Loucy (cell line): ENCODE measurements at regions not wholly inside any gene's neighbourhood (a gene's known extent, or its start where the extent isn't known, plus 50 kb on each side); places are given as distances from the start of the nearest gene placed in this dataset.

ENCODE experiments used
- H2AFZ ChIP-seq: fragments of 200-600 bp; sonication (generic); 2 replicates; pipeline ENCODE4 v1.6.0; 2016; ENCODE audit warnings: antibody characterized with exemption, mild to moderate bottlenecking, low read length, moderate library complexity
- H3F3A ChIP-seq: fragments of 200-600 bp; 2 replicates; pipeline ENCODE4 v1.6.0; 2016; ENCODE audit warnings: antibody characterized with exemption, low read depth, mild to moderate bottlenecking
- H3K27me3 ChIP-seq: fragments of 200-600 bp; sonication (generic); 2 replicates; pipeline ENCODE4 v1.6.1; 2014; ENCODE audit warnings: low read length, mild to moderate bottlenecking; ENCODE audit not compliant: insufficient read depth, poor library complexity, severe bottlenecking
- H3K36me3 ChIP-seq: fragments of 200-600 bp; sonication (generic); 2 replicates; pipeline ENCODE4 v1.6.1; 2016; ENCODE audit warnings: low read length; ENCODE audit not compliant: insufficient read depth
- H3K4me1 ChIP-seq: fragments of 200-600 bp; sonication (generic); 2 replicates; pipeline ENCODE4 v1.5.1; 2014; ENCODE audit warnings: low read length, mild to moderate bottlenecking; ENCODE audit not compliant: insufficient read depth, poor library complexity, severe bottlenecking
- H3K4me2 ChIP-seq: fragments of 200-600 bp; sonication (generic); 2 replicates; pipeline ENCODE4 v1.6.0; 2014; ENCODE audit warnings: antibody characterized with exemption, low read length, low read depth, mild to moderate bottlenecking; ENCODE audit not compliant: poor library complexity, severe bottlenecking
- H3K4me3 ChIP-seq: fragments of 200-600 bp; sonication (generic); 2 replicates; pipeline ENCODE4 v1.5.1; 2014; ENCODE audit warnings: low read length, mild to moderate bottlenecking, mixed read lengths; ENCODE audit not compliant: poor library complexity, severe bottlenecking
- H3K79me2 ChIP-seq: fragments of 200-600 bp; sonication (generic); 2 replicates; pipeline ENCODE4 v1.6.1; 2014; ENCODE audit warnings: low read length; ENCODE audit not compliant: insufficient read depth
- H3K9ac ChIP-seq: fragments of 200-600 bp; sonication (generic); 2 replicates; pipeline ENCODE4 v1.6.0; 2014; ENCODE audit warnings: mild to moderate bottlenecking, low read depth, low read length, moderate library complexity; ENCODE audit not compliant: poor library complexity, severe bottlenecking
- H3K9me2 ChIP-seq: fragments of 200-600 bp; sonication (generic); replicated peaks from 2 replicates; pipeline ENCODE4 v1.6.1; 2016; ENCODE audit warnings: low read depth, low read length, mixed read lengths
- H3K9me3 ChIP-seq: fragments of 200-600 bp; sonication (generic); 2 replicates; pipeline ENCODE4 v1.6.1; 2014; ENCODE audit warnings: mild to moderate bottlenecking, antibody characterized with exemption, low read length, low read depth; ENCODE audit not compliant: insufficient read depth
- H4K20me1 ChIP-seq: fragments of 200-600 bp; sonication (generic); 2 replicates; pipeline ENCODE4 v1.6.0; 2014; ENCODE audit warnings: antibody characterized with exemption, low read length, mild to moderate bottlenecking; ENCODE audit not compliant: insufficient read depth, poor library complexity, severe bottlenecking
- EZH2phosphoT487 ChIP-seq: fragments of 200-600 bp; IDR thresholded peaks from 2 replicates; pipeline ENCODE4 v1.6.1; 2018; ENCODE audit warnings: antibody characterized with exemption, mild to moderate bottlenecking, moderate library complexity, borderline replicate concordance
- TF ChIP-seq, protein P1 (sequence below): fragments of 200-600 bp; sonication (generic); conservative IDR thresholded peaks from 2 replicates; pipeline ENCODE4 v1.5.1; 2014; ENCODE audit warnings: mild to moderate bottlenecking, antibody characterized with exemption, low read length

DNA sequence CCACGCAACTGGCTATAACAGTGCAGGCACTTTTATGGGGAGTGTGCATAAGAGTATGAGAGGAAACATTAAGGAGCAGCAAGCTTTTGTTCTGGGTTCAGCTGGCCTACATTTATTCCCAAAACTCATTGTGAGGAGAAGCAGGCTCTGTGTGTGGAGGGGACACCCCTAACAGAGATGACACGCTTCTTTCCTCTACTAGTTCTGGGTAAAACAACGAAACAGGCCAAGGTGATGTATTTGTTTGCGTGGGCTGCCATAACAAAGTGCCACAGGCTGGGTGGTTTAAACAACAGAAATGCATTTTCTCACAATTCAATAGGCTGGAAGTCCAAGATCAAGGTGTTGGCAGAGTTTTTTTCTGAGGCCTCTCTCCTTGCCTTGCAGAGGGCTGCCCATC lies 488.6 kb downstream of the MID1IP1 start:
- Histone ChIP-seq H3K27me3 (no peaks in the 10 kb centered on the region), H4K20me1 (no peaks in the 10 kb centered on the region), H3F3A (no peaks in the 10 kb centered on the region), H2AFZ (no peak overlapping the region), H3K4me1 (peaks cover 7% of the 10 kb centered on the region), H3K36me3 (no peaks in the 10 kb centered on the region), H3K9me3 (no peaks in the 10 kb centered on the region), H3K9me2 (no peaks in the 10 kb centered on the region), H3K4me2 (no peak overlapping the region), H3K79me2 (no peaks in the 10 kb centered on the region), H3K9ac (no peak overlapping the region), H3K4me3 (no peak overlapping the region)
- TF ChIP-seq, protein P1, sequence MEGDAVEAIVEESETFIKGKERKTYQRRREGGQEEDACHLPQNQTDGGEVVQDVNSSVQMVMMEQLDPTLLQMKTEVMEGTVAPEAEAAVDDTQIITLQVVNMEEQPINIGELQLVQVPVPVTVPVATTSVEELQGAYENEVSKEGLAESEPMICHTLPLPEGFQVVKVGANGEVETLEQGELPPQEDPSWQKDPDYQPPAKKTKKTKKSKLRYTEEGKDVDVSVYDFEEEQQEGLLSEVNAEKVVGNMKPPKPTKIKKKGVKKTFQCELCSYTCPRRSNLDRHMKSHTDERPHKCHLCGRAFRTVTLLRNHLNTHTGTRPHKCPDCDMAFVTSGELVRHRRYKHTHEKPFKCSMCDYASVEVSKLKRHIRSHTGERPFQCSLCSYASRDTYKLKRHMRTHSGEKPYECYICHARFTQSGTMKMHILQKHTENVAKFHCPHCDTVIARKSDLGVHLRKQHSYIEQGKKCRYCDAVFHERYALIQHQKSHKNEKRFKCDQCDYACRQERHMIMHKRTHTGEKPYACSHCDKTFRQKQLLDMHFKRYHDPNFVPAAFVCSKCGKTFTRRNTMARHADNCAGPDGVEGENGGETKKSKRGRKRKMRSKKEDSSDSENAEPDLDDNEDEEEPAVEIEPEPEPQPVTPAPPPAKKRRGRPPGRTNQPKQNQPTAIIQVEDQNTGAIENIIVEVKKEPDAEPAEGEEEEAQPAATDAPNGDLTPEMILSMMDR, result no peak
- TF ChIP-seq EZH2phosphoT487, result no peak

DNA sequence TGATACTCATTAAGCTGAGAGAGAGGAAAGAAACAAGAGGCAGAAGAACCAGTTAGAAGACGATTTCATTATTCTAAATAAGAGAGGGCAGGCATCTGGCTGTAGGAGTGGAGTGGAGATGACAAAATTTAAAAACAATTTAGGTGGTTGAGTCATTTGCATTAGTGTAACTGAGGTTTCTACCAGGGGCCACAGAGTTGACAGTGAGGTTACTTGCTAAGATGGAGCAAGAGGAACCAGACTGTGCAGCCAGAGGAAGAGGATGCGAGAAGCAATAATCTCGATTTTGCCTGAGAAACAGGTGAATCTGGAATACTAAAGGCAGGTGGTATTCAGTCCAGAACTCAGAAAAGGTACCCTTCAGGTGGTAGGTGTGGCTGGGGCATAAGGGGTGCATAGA lies 491.9 kb downstream of the MID1IP1 start:
- TF ChIP-seq, protein P1, result no peak

DNA sequence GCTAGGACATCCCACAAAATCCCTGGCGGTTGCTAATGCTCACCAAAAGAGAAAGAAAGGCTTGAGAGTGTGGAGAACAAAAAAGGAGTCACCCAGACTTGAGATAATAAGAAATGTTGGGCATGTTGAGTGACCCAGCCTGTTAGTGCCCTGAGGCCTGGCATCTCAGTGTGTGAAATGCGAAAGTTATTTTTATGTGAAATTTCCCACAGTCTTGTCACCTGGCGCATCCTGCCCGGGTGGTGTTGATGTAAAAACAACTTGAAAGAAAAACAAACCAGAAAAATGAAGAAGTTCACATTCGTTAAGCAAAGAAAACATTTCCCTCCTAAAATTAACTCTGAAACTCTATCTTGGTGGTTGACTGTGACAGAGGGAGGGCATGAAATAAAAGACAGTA lies 495.2 kb downstream of the MID1IP1 start:
- Histone ChIP-seq H3K79me2 (no peaks in the 10 kb centered on the region), H2AFZ (no peak overlapping the region), H3K9me3 (no peaks in the 10 kb centered on the region), H3K9ac (no peak overlapping the region), H3K4me2 (no peak overlapping the region), H3K9me2 (no peaks in the 10 kb centered on the region), H3K4me3 (no peak overlapping the region), H3K36me3 (no peaks in the 10 kb centered on the region), H3K4me1 (no peaks in the 10 kb centered on the region), H3K27me3 (no peaks in the 10 kb centered on the region), H4K20me1 (no peaks in the 10 kb centered on the region), H3F3A (no peaks in the 10 kb centered on the region)
- TF ChIP-seq EZH2phosphoT487, result no peak
- TF ChIP-seq, protein P1, result no peak

More for the DNA sequence above, 491.9 kb downstream of the MID1IP1 start:
- no peaks in the 10 kb centered on the region for H3K36me3 ChIP-seq
- H3K9me2 ChIP-seq, result no peaks in the 10 kb centered on the region
- H3F3A ChIP-seq, result no peaks in the 10 kb centered on the region
- no peak overlapping the region for H2AFZ ChIP-seq
- H4K20me1 ChIP-seq, result no peaks in the 10 kb centered on the region
- H3K79me2 ChIP-seq, result no peaks in the 10 kb centered on the region
- H3K27me3 ChIP-seq, result no peaks in the 10 kb centered on the region
- peaks cover 7% of the 10 kb centered on the region for H3K4me1 ChIP-seq
- no peak overlapping the region for H3K4me3 ChIP-seq
- no peak overlapping the region for H3K4me2 ChIP-seq
- no peaks in the 10 kb centered on the region for H3K9me3 ChIP-seq
- no peak overlapping the region for H3K9ac ChIP-seq
